Tibial nerve (tissue), 4 donors: ENCODE measurements at regions not wholly inside any gene's neighbourhood (a gene's known extent, or its start where the extent isn't known, plus 50 kb on each side); places are given as distances from the start of the nearest gene placed in this dataset.
"Not testable (repeated sequence)": the region's sequence is repeated elsewhere in the genome, so short reads cannot be mapped to it uniquely, and the experiment has no call there.

ENCODE experiments used
- DNase-seq, 2 donors: peaks; one replicate each; pipeline ENCODE4 v3.0.0-alpha.2; 2019; ENCODE audit warnings: low spot score in 2 of 2
- H3K27ac ChIP-seq, 4 donors: fragments of 200-600 bp; sonication (generic) in 3 of 4; one replicate each; pipeline ENCODE4 v1.5.1; 2017 to 2019; ENCODE audit warnings: mild to moderate bottlenecking in 1 of 4
- H3K27me3 ChIP-seq, 2 donors: fragments of 200-600 bp; sonication (generic) in 1 of 2; one replicate each; pipeline versions ENCODE4 v1.5.1 to v1.6.0; 2017 to 2019
- H3K36me3 ChIP-seq, 3 donors: fragments of 200-600 bp; sonication (generic); one replicate each; pipeline ENCODE4 v1.5.1; 2018 to 2019
- H3K4me1 ChIP-seq, 4 donors: fragments of 200-600 bp; sonication (generic) in 3 of 4; one replicate each; pipeline ENCODE4 v1.5.1; 2017 to 2019
- H3K4me3 ChIP-seq, 4 donors: fragments of 200-600 bp; sonication (generic) in 3 of 4; one replicate each; pipeline ENCODE4 v1.5.1; 2017 to 2019; ENCODE audit warnings: mild to moderate bottlenecking in 1 of 4, moderate library complexity in 1 of 4
- H3K9me3 ChIP-seq, 4 donors: fragments of 200-600 bp; sonication (generic) in 3 of 4; one replicate each; pipeline ENCODE4 v1.5.1; 2017 to 2019
- CTCF ChIP-seq, 5 experiments: fragments of 200-600 bp in 3 of 5; fragments of 450-650 bp in 2 of 5; sonication (generic) in 3 of 5; IDR thresholded peaks; one replicate each; pipeline ENCODE4 v1.5.1; 2016 to 2019; ENCODE audit warnings: antibody characterized with exemption in 5 of 5, mild to moderate bottlenecking in 3 of 5, moderate library complexity in 2 of 5
- EP300 ChIP-seq, 2 donors: sonication (generic); formaldehyde crosslinking; IDR thresholded peaks; one replicate each; pipeline ENCODE4 v1.6.1; 2017; ENCODE audit warnings: antibody characterized with exemption in 2 of 2, mild to moderate bottlenecking in 1 of 2
- POLR2A ChIP-seq, 2 donors: fragments of 450-650 bp; IDR thresholded peaks; one replicate each; pipeline ENCODE4 v1.6.1; 2017; ENCODE audit warnings: antibody characterized with exemption in 2 of 2, mild to moderate bottlenecking in 2 of 2, moderate library complexity in 2 of 2
- WGBS, 2 donors: methylation state at CpG; one replicate each; pipeline ENCODE4 v1.1.5; 2018; 5-methylcytosine and 5-hydroxymethylcytosine counted together

DNA sequence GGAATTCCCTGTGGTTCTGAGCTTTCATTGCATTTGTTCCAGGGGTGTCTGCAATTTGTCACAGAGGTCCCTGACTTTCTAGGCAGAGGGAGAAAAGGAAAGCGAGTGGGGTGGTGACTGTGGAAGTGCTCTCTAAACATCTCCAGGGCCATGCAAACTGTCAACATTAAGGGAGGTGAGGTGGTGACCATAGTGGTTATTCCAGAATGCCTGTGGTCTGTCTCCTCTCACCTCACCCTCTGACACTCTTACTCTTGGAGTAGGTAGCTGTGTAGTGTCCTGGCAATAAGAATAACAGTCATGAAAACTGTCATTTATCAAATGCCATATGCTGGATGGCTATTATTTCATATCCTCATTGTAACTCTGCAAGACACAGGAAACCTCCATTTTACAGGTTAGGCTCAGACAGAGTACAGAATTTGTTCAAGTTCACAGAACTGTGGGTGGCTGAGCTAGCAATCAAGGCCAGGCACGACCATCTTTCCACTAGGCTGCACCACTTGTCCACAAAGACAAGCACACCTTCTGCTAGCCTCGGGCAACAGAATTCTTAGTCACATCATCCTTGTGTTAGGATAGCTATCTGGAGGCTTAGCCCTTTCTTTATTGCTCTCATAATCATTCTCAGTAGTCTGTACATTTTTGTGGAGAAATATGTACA is 179.4 kb downstream of the CD47 start:
- no peak for TF ChIP-seq EP300 (IDR thresholded peaks at IDR 0.05)
- TF ChIP-seq CTCF (IDR thresholded peaks at IDR 0.05): no peak
- no peak for TF ChIP-seq POLR2A (IDR thresholded peaks at IDR 0.05)
- no peak overlapping the region for H3K27ac ChIP-seq
- no peaks in the 10 kb centered on the region for H3K4me1 ChIP-seq
- H3K36me3 ChIP-seq: no peaks in the 10 kb centered on the region
- WGBS, 2 donors: 77 to 83% methylated on average over 3 of the region's 3 CpGs
- no peaks in the 10 kb centered on the region for H3K9me3 ChIP-seq
- DNase-seq: no peak
- H3K4me3 ChIP-seq: no peak overlapping the region
- no peaks in the 10 kb centered on the region for H3K27me3 ChIP-seq

DNA sequence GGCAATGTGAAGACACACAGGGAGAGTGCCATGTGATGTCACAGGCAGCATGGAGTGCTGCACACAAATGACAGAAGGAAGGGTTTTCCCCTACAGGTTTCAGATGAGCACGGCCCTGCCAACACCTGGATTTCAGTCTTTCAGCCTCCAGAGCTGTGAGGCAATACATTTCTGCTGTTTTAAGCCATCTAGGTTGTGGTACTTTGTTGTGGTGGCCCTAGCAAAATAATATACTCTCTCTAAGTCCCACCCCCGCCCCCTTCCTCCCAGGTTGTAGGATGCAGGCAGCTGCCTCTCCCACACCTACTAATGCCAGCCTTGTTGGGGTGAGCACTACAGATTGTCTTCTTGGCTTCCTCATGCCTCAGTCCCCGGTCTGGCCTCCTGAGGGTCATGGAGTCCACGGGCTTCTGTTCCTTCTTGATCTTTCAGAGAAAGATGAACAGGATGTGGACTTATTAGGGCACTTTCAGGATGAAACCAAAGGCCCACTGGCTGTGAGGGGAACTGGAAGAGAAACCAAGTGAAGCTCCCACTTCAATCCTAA is 180.0 kb downstream of the CD47 start:
- WGBS, 2 donors: 51 to 54% methylated on average over 4 of the region's 4 CpGs
- TF ChIP-seq CTCF (IDR thresholded peaks at IDR 0.05) (no peak), POLR2A (IDR thresholded peaks at IDR 0.05) (no peak), EP300 (IDR thresholded peaks at IDR 0.05) (no peak)
- no peaks in the 10 kb centered on the region for H3K27me3 ChIP-seq

GRCh38 chr3:107909583-107909982 is 181.2 kb downstream of the CD47 start:
- H3K9me3 ChIP-seq, H3K27ac ChIP-seq, H3K27me3 ChIP-seq, H3K36me3 ChIP-seq, H3K4me3 ChIP-seq, DNase-seq: not testable (repeated sequence)
- peaks cover 0 to 10% (median 0%) of the 10 kb centered on the region in 4 donors for H3K4me1 ChIP-seq
- WGBS, 2 donors: 64 to 82% methylated on average over 3 of the region's 3 CpGs

More for the DNA sequence above, 180.0 kb downstream of the CD47 start:
- Histone ChIP-seq H3K9me3 (no peaks in the 10 kb centered on the region), H3K36me3 (no peaks in the 10 kb centered on the region), H3K4me3 (no peak overlapping the region), H3K4me1 (no peaks in the 10 kb centered on the region), H3K27ac (no peak overlapping the region)
- DNase-seq: no peak

- Histone ChIP-seq H3K36me3 (no peaks in the 10 kb centered on the region), H3K27ac (no peak overlapping the region), H3K4me1 (peaks cover 0 to 13% (median 0%) of the 10 kb centered on the region in 4 donors), H3K4me3 (no peak overlapping the region), H3K9me3 (no peaks in the 10 kb centered on the region), H3K27me3 (no peaks in the 10 kb centered on the region)
- DNase-seq: no peak
- TF ChIP-seq CTCF (IDR thresholded peaks at IDR 0.05): no peak
- no peak for TF ChIP-seq EP300 (IDR thresholded peaks at IDR 0.05)
- no peak for TF ChIP-seq POLR2A (IDR thresholded peaks at IDR 0.05)
Observed at GRCh38 chr3:107907996-107908395, 182.8 kb downstream of the CD47 start.

GRCh38 chr3:107904536-107905066 is 186.2 kb downstream of the CD47 start:
- Histone ChIP-seq H3K4me1 (peaks cover 0 to 13% (median 0%) of the 10 kb centered on the region in 4 donors), H3K4me3 (no peak overlapping the region), H3K9me3 (no peaks in the 10 kb centered on the region), H3K36me3 (no peaks in the 10 kb centered on the region), H3K27me3 (no peaks in the 10 kb centered on the region), H3K27ac (no peak overlapping the region)
- TF ChIP-seq EP300 (IDR thresholded peaks at IDR 0.05): no peak
- no peak for TF ChIP-seq POLR2A (IDR thresholded peaks at IDR 0.05)
- TF ChIP-seq CTCF (IDR thresholded peaks at IDR 0.05): no peak
- WGBS, 2 donors: 30 to 31% methylated on average over 6 of the region's 6 CpGs
- no peak for DNase-seq
